Retinal pigment epithelial cell (primary cell): ENCODE measurements at regions not wholly inside any gene's neighbourhood (a gene's known extent, or its start where the extent isn't known, plus 50 kb on each side); places are given as distances from the start of the nearest gene placed in this dataset.

Source experiments
- DNase-seq: peaks from one replicate; pipeline ENCODE4 v3.0.0-alpha.2; 2010; ENCODE audit warnings: low read depth
- H3K4me3 ChIP-seq: 2 replicates; pipeline ENCODE4 v1.5.1; 2011; ENCODE audit warnings: mild to moderate bottlenecking, low read length, control low read depth, moderate library complexity
- TF ChIP-seq, protein P1 (sequence below): conservative IDR thresholded peaks from 2 replicates; pipeline ENCODE4 v1.5.1; 2011; ENCODE audit warnings: low read depth, low read length, control low read depth, inconsistent platforms

DNA sequence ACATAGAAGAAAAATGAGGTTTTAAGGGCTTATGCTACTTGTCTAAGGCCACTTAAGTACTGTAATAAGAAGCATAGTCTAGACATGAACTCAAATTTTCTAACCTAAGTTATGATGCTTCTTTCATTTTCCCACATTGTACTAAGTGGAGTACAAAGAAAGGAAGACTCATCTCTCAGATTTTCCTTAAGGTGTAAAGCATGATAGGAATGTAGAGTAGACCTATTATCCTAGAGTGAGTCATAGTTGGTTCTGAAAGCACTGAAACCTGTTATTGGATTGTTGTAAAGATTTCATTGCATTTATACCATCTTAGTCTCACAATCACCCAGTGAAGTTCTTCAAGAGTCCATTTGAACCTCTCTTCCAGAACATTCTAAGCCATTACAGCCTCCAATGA is 343.8 kb downstream of the TOX3 start:
- TF ChIP-seq, protein P1, sequence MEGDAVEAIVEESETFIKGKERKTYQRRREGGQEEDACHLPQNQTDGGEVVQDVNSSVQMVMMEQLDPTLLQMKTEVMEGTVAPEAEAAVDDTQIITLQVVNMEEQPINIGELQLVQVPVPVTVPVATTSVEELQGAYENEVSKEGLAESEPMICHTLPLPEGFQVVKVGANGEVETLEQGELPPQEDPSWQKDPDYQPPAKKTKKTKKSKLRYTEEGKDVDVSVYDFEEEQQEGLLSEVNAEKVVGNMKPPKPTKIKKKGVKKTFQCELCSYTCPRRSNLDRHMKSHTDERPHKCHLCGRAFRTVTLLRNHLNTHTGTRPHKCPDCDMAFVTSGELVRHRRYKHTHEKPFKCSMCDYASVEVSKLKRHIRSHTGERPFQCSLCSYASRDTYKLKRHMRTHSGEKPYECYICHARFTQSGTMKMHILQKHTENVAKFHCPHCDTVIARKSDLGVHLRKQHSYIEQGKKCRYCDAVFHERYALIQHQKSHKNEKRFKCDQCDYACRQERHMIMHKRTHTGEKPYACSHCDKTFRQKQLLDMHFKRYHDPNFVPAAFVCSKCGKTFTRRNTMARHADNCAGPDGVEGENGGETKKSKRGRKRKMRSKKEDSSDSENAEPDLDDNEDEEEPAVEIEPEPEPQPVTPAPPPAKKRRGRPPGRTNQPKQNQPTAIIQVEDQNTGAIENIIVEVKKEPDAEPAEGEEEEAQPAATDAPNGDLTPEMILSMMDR: no peak
- no peak overlapping the region for H3K4me3 ChIP-seq
- DNase-seq: no peak

- H3K4me3 ChIP-seq: no peak overlapping the region
- TF ChIP-seq, protein P1: no peak
- no peak for DNase-seq
Measured at GRCh38 chr16:52193441-52193840, 353.5 kb downstream of the TOX3 start.

DNA sequence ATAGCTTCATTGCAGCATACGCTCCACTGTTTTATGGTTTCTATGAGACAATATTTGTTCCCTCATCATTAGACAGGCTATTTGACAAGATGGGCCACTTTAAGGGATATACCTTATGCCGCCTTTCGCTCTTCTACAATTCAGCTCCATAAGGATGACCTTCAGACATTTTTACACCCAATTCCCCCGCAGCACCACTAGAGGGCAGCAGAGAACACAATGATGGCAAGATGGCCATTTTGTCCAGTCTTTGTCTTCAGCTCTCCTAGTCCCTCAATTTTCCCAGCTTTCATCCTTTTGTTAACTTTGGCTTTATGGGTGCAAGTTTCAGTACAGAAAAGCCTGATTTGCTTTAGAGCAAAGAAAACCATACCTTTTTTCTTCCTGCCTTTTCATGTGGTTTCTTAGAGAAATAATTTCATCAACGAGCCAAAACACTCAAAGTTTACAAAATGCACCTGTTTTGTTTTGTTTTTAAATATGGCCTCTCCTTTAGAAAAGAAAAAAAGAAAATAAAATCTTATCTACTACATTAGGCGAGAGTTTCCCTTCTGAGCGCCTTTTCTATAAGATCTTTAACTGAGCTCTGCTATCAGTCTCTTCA is 355.3 kb downstream of the TOX3 start:
- DNase-seq: no peak
- H3K4me3 ChIP-seq: no peak overlapping the region
- TF ChIP-seq, protein P1: peak; percentile 94

DNA sequence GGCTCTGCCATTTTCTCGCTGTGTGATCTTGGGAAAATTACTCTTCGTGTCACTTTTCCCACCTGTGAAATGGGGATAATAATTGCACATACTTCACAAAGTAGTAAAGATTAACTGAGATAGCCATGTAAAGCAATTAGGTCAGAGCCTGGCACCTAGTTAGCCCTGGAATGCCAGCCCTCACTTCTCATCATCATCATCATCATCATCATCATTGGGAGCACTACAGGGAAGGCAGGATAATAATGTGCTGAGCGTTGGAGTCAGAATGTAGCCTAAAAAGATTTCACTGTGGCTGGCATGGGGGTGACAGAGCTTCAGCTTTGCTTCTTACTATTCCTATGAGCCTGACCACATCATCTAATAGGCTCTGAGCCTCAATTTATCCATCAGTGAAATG is 362.6 kb downstream of the TOX3 start:
- DNase-seq: no peak

GRCh38 chr16:52182840-52183239 is 364.1 kb downstream of the TOX3 start:
- no peak overlapping the region for H3K4me3 ChIP-seq
- no peak for DNase-seq
- TF ChIP-seq, protein P1: no peak

More for the DNA sequence above, 362.6 kb downstream of the TOX3 start:
- no peak overlapping the region for H3K4me3 ChIP-seq
- TF ChIP-seq, protein P1: no peak

DNA sequence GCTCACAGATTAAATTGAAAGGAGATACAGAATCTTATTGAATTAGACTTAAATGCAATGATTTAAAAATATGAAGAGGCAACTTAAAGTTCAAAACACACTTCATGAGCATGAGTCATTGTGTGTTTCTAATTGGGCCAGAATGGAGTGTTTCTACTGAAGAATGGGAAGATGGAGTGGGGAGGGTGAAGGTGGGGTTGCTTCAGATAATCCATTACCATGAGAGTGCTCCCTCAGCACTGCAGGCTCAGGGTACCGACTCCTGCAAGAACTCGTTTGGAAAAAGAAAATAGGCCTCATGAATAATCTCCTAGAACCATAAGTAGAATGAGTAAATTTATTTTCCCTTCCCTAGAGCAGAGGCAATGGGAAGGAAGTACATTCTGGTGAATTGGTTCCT is 372.8 kb downstream of the TOX3 start:
- H3K4me3 ChIP-seq: no peak overlapping the region
- TF ChIP-seq, protein P1: no peak
- no peak for DNase-seq

GRCh38 chr16:52171481-52171880 is 375.5 kb downstream of the TOX3 start:
- no peak overlapping the region for H3K4me3 ChIP-seq
- TF ChIP-seq, protein P1: no peak
- DNase-seq: no peak
